H1 (cell line): ENCODE measurements at regions not wholly inside any gene's neighbourhood (a gene's known extent, or its start where the extent isn't known, plus 50 kb on each side); places are given as distances from the start of the nearest gene placed in this dataset.
A peak's percentile ranks its signal among the peaks of the same experiment; 100 is the strongest.

Experiments used
- CTCF ChIA-PET: fragments of 300-600 bp; sonication (Branson Sonifier 250); formaldehyde crosslinking; loops from one replicate; lab custom pipeline; 2021; ENCODE audit not compliant: partially characterized antibody; lab: Charles Lee
- POLR2A ChIA-PET: fragments of 300-600 bp; sonication (Branson Sonifier 250); formaldehyde crosslinking; loops from one replicate; lab custom pipeline; 2021; ENCODE audit warnings: inconsistent platforms; ENCODE audit not compliant: partially characterized antibody; lab: Charles Lee
- DNase-seq, 2 experiments: peaks; one replicate each; pipeline versions ENCODE4 v3.0.0 to v3.0.0-alpha.2; 2010 to 2022; ENCODE audit warnings: low spot score in 2 of 2, low read depth in 1 of 2, mixed read lengths in 1 of 2
- FAIRE-seq: peaks from 2 replicates; lab custom pipeline; 2011; peaks lifted over from hg19 to GRCh38; lab: Jason Lieb, UNC
- H2AFZ ChIP-seq: 2 replicates; pipeline ENCODE4 v1.8.1; 2012; ENCODE audit warnings: low read length, inconsistent platforms
- H2AK5ac ChIP-seq: 2 replicates; pipeline ENCODE4 v1.6.1; 2013; ENCODE audit warnings: low read depth, low read length
- H2BK120ac ChIP-seq: replicated peaks from 2 replicates; pipeline ENCODE3; 2013; ENCODE audit warnings: low read depth, low read length, inconsistent platforms
- H2BK12ac ChIP-seq: 2 replicates; pipeline ENCODE4 v1.6.1; 2013; ENCODE audit warnings: low read depth, low read length
- H2BK15ac ChIP-seq: 2 replicates; pipeline ENCODE4 v1.6.1; 2013; ENCODE audit warnings: low read length
- H2BK20ac ChIP-seq: 2 replicates; pipeline ENCODE4 v1.6.1; 2013; ENCODE audit warnings: low read length
- H2BK5ac ChIP-seq: 2 replicates; pipeline ENCODE4 v1.6.1; 2013; ENCODE audit warnings: low read depth, low read length
- H3K14ac ChIP-seq: 2 replicates; pipeline ENCODE4 v1.6.1; 2013; ENCODE audit warnings: inconsistent platforms; ENCODE audit not compliant: insufficient read length
- H3K18ac ChIP-seq: 2 replicates; pipeline ENCODE4 v1.6.1; 2013; ENCODE audit warnings: low read length; ENCODE audit errors: extremely low read depth
- H3K23ac ChIP-seq: 2 replicates; pipeline ENCODE4 v1.6.1; 2013; ENCODE audit warnings: inconsistent platforms; ENCODE audit not compliant: insufficient read length
- H3K23me2 ChIP-seq: 2 replicates; pipeline ENCODE4 v1.6.1; 2013; ENCODE audit warnings: low read depth, low read length
- H3K27ac ChIP-seq: 2 replicates; pipeline ENCODE4 v1.6.1; 2011; ENCODE audit warnings: low read depth, low read length, inconsistent platforms
- H3K27me3 ChIP-seq, 4 experiments: replicated peaks in 1 of 4; 1 replicate in 1 of 4; 2 replicates in 3 of 4; pipeline versions ENCODE4 v1.6.1 to v1.8.1; 2011 to 2013; ENCODE audit warnings: low read length in 3 of 4, mild to moderate bottlenecking in 3 of 4, inconsistent platforms in 2 of 4, mixed read lengths in 2 of 4, moderate library complexity in 1 of 4; ENCODE audit not compliant: control insufficient read depth in 3 of 4, insufficient read depth in 3 of 4; ENCODE audit errors: extremely low read depth in 1 of 4
- H3K36me3 ChIP-seq, 4 experiments: 2 replicates each; pipeline versions ENCODE4 v1.6.1 to v1.8.1; 2011 to 2013; ENCODE audit warnings: mild to moderate bottlenecking in 4 of 4, low read length in 3 of 4, moderate library complexity in 2 of 4, control low read depth in 1 of 4, inconsistent platforms in 1 of 4; ENCODE audit not compliant: insufficient read depth in 4 of 4, control insufficient read depth in 2 of 4
- H3K4ac ChIP-seq: replicated peaks from 2 replicates; pipeline ENCODE3; 2013; ENCODE audit warnings: low read length, low read depth, mixed read lengths, inconsistent platforms; ENCODE audit not compliant: insufficient read length
- H3K4me1 ChIP-seq, 4 experiments: replicated peaks in 1 of 4; 1 replicate in 1 of 4; 2 replicates in 3 of 4; pipeline versions ENCODE4 v1.6.1 to v1.8.1; 2011 to 2013; ENCODE audit warnings: low read length in 3 of 4, inconsistent platforms in 2 of 4, mixed read lengths in 1 of 4; ENCODE audit not compliant: insufficient read depth in 4 of 4, control insufficient read depth in 3 of 4
- H3K4me2 ChIP-seq, 2 experiments: 2 replicates each; pipeline versions ENCODE4 v1.6.1 to v1.8.1; 2011 to 2013; ENCODE audit warnings: low read depth in 2 of 2, low read length in 2 of 2, control low read depth in 1 of 2, inconsistent platforms in 1 of 2, mild to moderate bottlenecking in 1 of 2; ENCODE audit not compliant: insufficient read depth in 1 of 2
- H3K4me3 ChIP-seq, 4 experiments: fragments of 200-600, 300-600 bp in 1 of 4; sonication (generic), shearing (Covaris generic), sonication (Bioruptor Twin) in 1 of 4; 2 replicates each; pipeline versions ENCODE4 v1.5.1 to v1.8.1; 2011 to 2016; ENCODE audit warnings: low read length in 4 of 4, low read depth in 3 of 4, control low read depth in 2 of 4, inconsistent platforms in 2 of 4, mild to moderate bottlenecking in 2 of 4, mixed read lengths in 1 of 4, moderate library complexity in 1 of 4; ENCODE audit not compliant: insufficient read depth in 2 of 4; ENCODE audit errors: extremely low read depth in 1 of 4
- H3K56ac ChIP-seq: replicated peaks from 2 replicates; pipeline ENCODE3; 2013; ENCODE audit warnings: low read depth, mild to moderate bottlenecking, mixed read lengths, low read length, inconsistent platforms; ENCODE audit not compliant: insufficient read length
- H3K79me1 ChIP-seq: 2 replicates; pipeline ENCODE4 v1.6.1; 2013; ENCODE audit warnings: low read depth, low read length, control low read depth
- H3K79me2 ChIP-seq, 2 experiments: 2 replicates each; pipeline versions ENCODE4 v1.6.1 to v1.8.1; 2012 to 2013; ENCODE audit warnings: low read length in 2 of 2, mild to moderate bottlenecking in 2 of 2, inconsistent platforms in 1 of 2; ENCODE audit not compliant: insufficient read depth in 2 of 2, control insufficient read depth in 1 of 2
- H3K9ac ChIP-seq, 4 experiments: replicated peaks in 1 of 4; 1 replicate in 1 of 4; 2 replicates in 3 of 4; pipeline versions ENCODE4 v1.6.1 to v1.8.1; 2011 to 2013; ENCODE audit warnings: low read depth in 3 of 4, low read length in 3 of 4, control low read depth in 2 of 4, mild to moderate bottlenecking in 2 of 4, moderate library complexity in 2 of 4, inconsistent platforms in 1 of 4; ENCODE audit errors: extremely low read depth in 1 of 4
- H3K9me3 ChIP-seq, 2 experiments: 2 replicates each; pipeline versions ENCODE4 v1.6.1 to v1.8.1; 2012 to 2013; ENCODE audit warnings: mild to moderate bottlenecking in 2 of 2, moderate library complexity in 2 of 2, control low read depth in 1 of 2, inconsistent platforms in 1 of 2, low read depth in 1 of 2, low read length in 1 of 2, mixed read lengths in 1 of 2; ENCODE audit not compliant: insufficient read depth in 2 of 2
- H4K20me1 ChIP-seq, 2 experiments: replicated peaks in 1 of 2; 2 replicates each; pipeline versions ENCODE3 to v1.8.1; 2011 to 2013; ENCODE audit warnings: inconsistent platforms in 2 of 2, low read length in 2 of 2, mild to moderate bottlenecking in 1 of 2; ENCODE audit not compliant: insufficient read depth in 2 of 2, control insufficient read depth in 1 of 2
- H4K5ac ChIP-seq: 2 replicates; pipeline ENCODE4 v1.6.1; 2013; ENCODE audit warnings: low read length, low read depth, mixed read lengths, inconsistent platforms; ENCODE audit not compliant: insufficient read length
- H4K8ac ChIP-seq: 2 replicates; pipeline ENCODE4 v1.8.0; 2013; ENCODE audit warnings: mild to moderate bottlenecking, moderate library complexity, low read length, inconsistent platforms; ENCODE audit not compliant: insufficient read depth; ENCODE audit errors: extremely low read depth
- H4K91ac ChIP-seq: replicated peaks from 2 replicates; pipeline ENCODE3; 2013; ENCODE audit warnings: low read length, mixed read lengths, inconsistent platforms; ENCODE audit not compliant: insufficient read length
- BCL11A ChIP-seq, 2 experiments: IDR thresholded peaks; one replicate each; pipeline ENCODE4 v1.6.1; 2011; ENCODE audit warnings: low read depth in 2 of 2, low read length in 2 of 2, mild to moderate bottlenecking in 2 of 2
- CEBPB ChIP-seq: IDR thresholded peaks from 2 replicates; pipeline ENCODE4 v1.6.1; 2012; ENCODE audit warnings: low read depth, low read length
- EZH2 ChIP-seq: fragments of 200-600 bp; sonication (generic); IDR thresholded peaks from 2 replicates; pipeline ENCODE4 v1.7.1; 2012; ENCODE audit warnings: low read depth, mild to moderate bottlenecking, moderate library complexity, low read length, inconsistent platforms; ENCODE audit not compliant: severe bottlenecking
- FOSL1 ChIP-seq: IDR thresholded peaks from 2 replicates; pipeline ENCODE4 v1.6.1; 2011; ENCODE audit warnings: mild to moderate bottlenecking, low read depth, low read length, moderate library complexity; ENCODE audit not compliant: insufficient read depth
- KDM1A ChIP-seq: fragments of 200-600, 300-600 bp; sonication (generic); IDR thresholded peaks from 2 replicates; pipeline ENCODE4 v1.7.1; 2016; ENCODE audit warnings: mild to moderate bottlenecking, low read length, borderline replicate concordance
- RBBP5 ChIP-seq: IDR thresholded peaks from 2 replicates; pipeline ENCODE4 v1.7.1; 2012; ENCODE audit warnings: low read depth, mild to moderate bottlenecking, inconsistent platforms, low read length, moderate library complexity, borderline replicate concordance
- SRF ChIP-seq: IDR thresholded peaks from 2 replicates; pipeline ENCODE4 v1.6.1; 2011; ENCODE audit warnings: mild to moderate bottlenecking, low read depth, low read length, moderate library complexity
- WGBS, 2 experiments: shearing (Covaris generic) in 1 of 2; methylation state at CpG; one replicate each; pipeline versions ENCODE4 v1.1.6 to v1.1.7; 2013 to 2015; ENCODE audit warnings: low lambda C conversion rate in 2 of 2, mixed read lengths in 2 of 2, inconsistent platforms in 1 of 2, low coverage in 1 of 2, missing lambda C conversion rate in 1 of 2; ENCODE audit not compliant: insufficient replicate concordance in 2 of 2, insufficient coverage in 1 of 2, insufficient read length in 1 of 2; ENCODE audit errors: extremely low coverage in 1 of 2, missing lambda C conversion rate in 1 of 2; 5-methylcytosine and 5-hydroxymethylcytosine counted together

GRCh38 chr12:79522257-79522988 is 168.3 kb downstream of the PAWR start:
- H3K9me3 ChIP-seq, result no peaks in the 10 kb centered on the region
- H3K14ac ChIP-seq, result no peak overlapping the region
- 43% methylated on average over 11 of the region's 11 CpGs; no CpG with 5 or more reads in 1 of the 2 experiments for WGBS, 2 experiments
- no peak for TF ChIP-seq KDM1A
- TF ChIP-seq BCL11A (IDR thresholded peaks at IDR 0.05; ENCODE audit: low read depth in 2 of 2, low read length in 2 of 2), result no peak
- no peak for TF ChIP-seq FOSL1
- TF ChIP-seq EZH2, result no peak
- no peak for TF ChIP-seq CEBPB
- TF ChIP-seq RBBP5, result no peak
- TF ChIP-seq SRF, result no peak
- no peak overlapping the region for H3K23ac ChIP-seq
- H4K91ac ChIP-seq, result peak overlapping the region; percentile 5
- H2BK20ac ChIP-seq, result peak overlapping the region; percentile 51; the same call in 1 of the 2 replicates
- no peaks in the 10 kb centered on the region for H4K20me1 ChIP-seq
- no peak overlapping the region for H4K8ac ChIP-seq
- H2BK12ac ChIP-seq, result peak overlapping the region; percentile 56; the same call in 1 of the 2 replicates
- no peak overlapping the region for H3K56ac ChIP-seq
- H2BK5ac ChIP-seq, result no peak overlapping the region
- H3K4me3 ChIP-seq, result 0 out of 8 replicates have a peak overlapping the region, but pooled peaks of 1 of the 4 experiments have one; percentile 2
- H2BK120ac ChIP-seq, result no peak overlapping the region
- H2AFZ ChIP-seq, result no peak overlapping the region
- peak overlapping the region; percentile 12 to 46; a peak in 2 of 4 replicates for H3K4me2 ChIP-seq
- DNase-seq (no peak), FAIRE-seq (no peak)
- H3K79me2 ChIP-seq, result no peaks in the 10 kb centered on the region
- ChIA-PET CTCF (interaction anchor here (2.0 kb wide), 1 partner anchor 9 kb away, joined by 5 read pairs; no protein-coding TSS in a partner anchor), POLR2A (interaction anchor here (0.8 to 1.6 kb wide), 3 partner anchors 9 to 25 kb away, joined by 3 read pairs; no protein-coding TSS in a partner anchor)
- no peak overlapping the region for H3K27ac ChIP-seq
- H3K4ac ChIP-seq, result no peak overlapping the region
- H2BK15ac ChIP-seq, result no peak overlapping the region
- no peak overlapping the region for H3K9ac ChIP-seq
- no peaks in the 10 kb centered on the region for H3K27me3 ChIP-seq
- H4K5ac ChIP-seq, result no peak overlapping the region
- peaks cover 4 to 15% (median 11%) of the 10 kb centered on the region in 4 experiments; a peak in 6 of 7 replicates for H3K4me1 ChIP-seq
- H2AK5ac ChIP-seq, result no peak overlapping the region
- no peaks in the 10 kb centered on the region for H3K36me3 ChIP-seq
- 0 out of 2 replicates have a peak overlapping the region, but pooled peaks have one; percentile 33 for H3K18ac ChIP-seq
- no peaks in the 10 kb centered on the region for H3K79me1 ChIP-seq
- H3K23me2 ChIP-seq, result no peaks in the 10 kb centered on the region
